ENCODE measurements at regions not wholly inside any gene's neighbourhood (a gene's known extent, or its start where the extent isn't known, plus 50 kb on each side); places are given as distances from the start of the nearest gene placed in this dataset.
"Not testable (repeated sequence)": the region's sequence is repeated elsewhere in the genome, so short reads cannot be mapped to it uniquely, and the experiment has no call there.

GRCh38 chr22:22745225-22746060, 101.0 kb downstream of the GGTLC2 start:
- no peak for DNase-seq

GRCh38 chr22:22746061-22746962, 101.9 kb downstream of the GGTLC2 start:
- DNase-seq, result no peak

GRCh38 chr22:22746963-22747933, 102.8 kb downstream of the GGTLC2 start:
- DNase-seq, result no peak

- DNase-seq, result no peak
Measured at GRCh38 chr22:22748297-22748743, 103.9 kb downstream of the GGTLC2 start.

GRCh38 chr22:22748756-22749155, 104.3 kb downstream of the GGTLC2 start:
- no peak for DNase-seq

- no peak for DNase-seq
Measured at GRCh38 chr22:22749167-22749758, 104.8 kb downstream of the GGTLC2 start.

- no peak for DNase-seq
Measured at GRCh38 chr22:22750335-22751042, 106.1 kb downstream of the GGTLC2 start.

- DNase-seq, result no peak
Measured at GRCh38 chr22:22751043-22751603, 106.7 kb downstream of the GGTLC2 start.

- DNase-seq, result no peak
Measured at GRCh38 chr22:22752199-22752555, 107.8 kb downstream of the GGTLC2 start.

- DNase-seq, result no peak
Measured at GRCh38 chr22:22752556-22753477, 108.4 kb downstream of the GGTLC2 start.

GRCh38 chr22:22753526-22754267, 109.3 kb downstream of the GGTLC2 start:
- DNase-seq, result peak; percentile 0

GRCh38 chr22:22754268-22754657, 109.8 kb downstream of the GGTLC2 start:
- DNase-seq, result no peak

GRCh38 chr22:22754961-22755777, 110.8 kb downstream of the GGTLC2 start:
- DNase-seq, result no peak

GRCh38 chr22:22755778-22756100, 111.3 kb downstream of the GGTLC2 start:
- no peak for DNase-seq

- DNase-seq, result no peak
Measured at GRCh38 chr22:22756109-22756508, 111.7 kb downstream of the GGTLC2 start.

GRCh38 chr22:22756551-22757201, 112.3 kb downstream of the GGTLC2 start:
- DNase-seq, result not testable (repeated sequence)

GRCh38 chr22:22758101-22758807, 113.8 kb downstream of the GGTLC2 start:
- DNase-seq, result not testable (repeated sequence)

Measured in DMS 273 treated with DMSO at 0.1 percent for 48 hours (cell line).